Activated T-cell treated with anti-CD3 and anti-CD28 coated beads for 48 hours (primary cell): ENCODE measurements at regions not wholly inside any gene's neighbourhood (a gene's known extent, or its start where the extent isn't known, plus 50 kb on each side); places are given as distances from the start of the nearest gene placed in this dataset.

Source experiments
- DNase-seq: peaks from one replicate; pipeline ENCODE4 v3.0.0-alpha.2; 2020; ENCODE audit warnings: low read depth

DNA sequence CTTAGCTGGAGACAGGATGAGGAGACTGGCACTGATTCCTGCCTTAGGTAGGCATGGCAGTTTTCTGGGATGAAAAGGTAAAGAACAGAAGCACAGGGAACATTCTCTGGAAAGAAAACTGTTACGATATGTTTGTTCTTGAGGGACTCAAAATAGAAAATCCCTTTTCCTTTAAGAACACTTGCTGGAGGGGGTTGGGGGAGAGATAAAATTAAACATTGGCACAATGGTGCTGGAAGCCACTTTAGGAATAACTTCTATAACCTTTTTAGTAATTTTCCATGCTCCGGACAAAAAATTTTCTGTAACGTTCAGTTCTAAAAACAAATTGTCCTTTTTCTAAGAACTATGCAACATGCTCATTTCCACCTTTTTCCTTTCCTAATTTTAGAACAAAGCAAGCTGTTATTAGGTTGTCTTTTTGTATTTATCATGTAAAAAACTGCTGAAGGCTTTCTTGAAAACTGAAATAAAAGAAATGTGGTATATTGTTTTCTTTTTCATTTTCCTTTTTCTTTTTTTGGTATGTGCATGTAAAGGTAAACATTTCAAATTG lies 343.8 kb downstream of the EPHA4 start:
- DNase-seq = no peak

DNA sequence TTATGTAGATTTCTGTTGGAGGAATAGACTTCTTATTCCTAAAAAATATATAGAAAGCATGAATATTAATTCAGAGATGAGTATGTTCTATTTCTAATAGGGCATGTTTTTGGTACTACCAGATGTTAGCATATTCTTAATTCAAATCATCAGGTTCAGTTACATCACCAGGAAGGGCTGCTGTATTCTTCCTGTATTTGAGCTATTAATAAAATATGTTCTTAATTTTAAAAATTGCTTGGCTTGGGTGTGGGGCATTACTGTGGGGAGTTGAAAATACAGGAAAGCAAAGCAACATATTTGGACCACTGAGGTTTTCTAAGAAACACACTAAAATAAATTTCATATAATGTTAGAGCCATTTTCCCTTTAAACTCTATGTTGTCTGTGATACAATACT lies 343.0 kb downstream of the EPHA4 start:
- DNase-seq = no peak

DNA sequence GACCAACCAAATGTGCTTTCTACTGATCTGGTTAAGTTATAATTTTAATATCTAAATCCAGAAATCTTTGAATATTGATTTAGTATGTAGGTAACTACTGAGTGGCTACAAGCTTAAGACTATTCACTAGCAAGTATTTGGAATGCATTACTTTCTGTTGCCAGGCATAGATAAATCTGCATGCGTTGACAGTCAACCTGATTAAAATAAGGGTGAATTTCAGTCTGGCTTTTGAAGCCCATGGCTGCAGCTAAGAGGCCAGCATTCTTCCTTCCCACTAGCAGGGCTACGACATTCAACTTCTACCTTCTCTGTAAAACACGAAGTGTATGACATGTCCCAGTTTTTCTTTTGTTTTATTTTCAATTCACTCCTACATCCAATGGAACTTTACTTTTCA lies 340.6 kb downstream of the EPHA4 start:
- no peak for DNase-seq

DNA sequence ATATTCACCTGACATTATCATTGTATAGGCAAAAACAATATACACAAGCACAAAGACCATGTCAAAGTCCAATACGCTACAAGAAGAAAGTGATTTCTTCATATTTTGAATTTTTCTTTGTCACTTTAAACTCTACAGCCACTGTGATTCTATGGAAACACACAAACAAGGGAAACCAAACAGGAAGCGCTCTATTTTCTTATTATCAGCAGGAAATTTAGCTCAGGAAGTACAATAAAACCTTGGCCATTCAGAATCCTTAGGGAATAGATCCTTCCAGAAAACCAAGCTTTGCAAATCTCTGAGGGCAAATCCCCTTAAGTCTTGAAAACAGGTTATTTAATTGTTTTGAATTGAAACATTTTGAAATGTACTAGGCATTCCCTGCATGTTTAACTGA lies 336.2 kb downstream of the EPHA4 start:
- DNase-seq = no peak

DNA sequence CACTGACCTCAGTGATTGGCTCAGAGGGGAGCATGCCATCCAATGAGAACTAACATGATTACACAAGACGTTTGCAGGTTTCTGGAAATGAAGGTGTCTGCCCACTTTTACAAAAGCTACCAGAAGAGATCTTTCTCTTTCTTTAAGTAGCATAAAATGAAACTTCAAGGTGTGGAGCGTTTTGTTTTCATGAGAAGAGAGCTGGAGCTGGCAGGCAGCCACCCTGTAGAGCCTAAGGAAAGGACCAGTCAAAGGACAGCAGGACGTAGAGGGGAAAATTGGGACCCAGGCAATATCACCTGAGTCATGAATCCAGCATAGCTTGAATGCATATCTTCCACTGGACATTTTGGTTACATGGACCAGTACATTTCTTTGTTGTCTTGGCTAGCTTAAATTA lies 331.0 kb downstream of the EPHA4 start:
- no peak for DNase-seq

DNA sequence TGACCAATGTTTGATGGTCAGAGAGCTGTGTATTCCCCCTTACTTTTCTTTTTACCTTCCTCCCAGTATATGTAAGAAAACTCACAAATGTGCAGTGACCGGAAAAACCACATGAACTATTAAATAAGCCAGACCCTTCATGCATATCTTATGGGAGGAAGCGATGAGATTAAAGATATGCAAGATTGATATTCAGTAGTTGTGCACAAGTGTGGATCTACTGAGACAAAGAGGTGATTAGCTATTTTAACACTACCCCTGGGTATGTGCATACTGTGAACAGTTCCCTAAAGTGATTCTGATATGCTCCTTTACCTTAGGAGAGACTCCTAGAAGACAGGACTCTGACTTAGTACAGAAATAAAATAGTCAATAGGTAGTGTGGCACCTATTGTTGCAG lies 328.3 kb downstream of the EPHA4 start:
- DNase-seq = no peak

DNA sequence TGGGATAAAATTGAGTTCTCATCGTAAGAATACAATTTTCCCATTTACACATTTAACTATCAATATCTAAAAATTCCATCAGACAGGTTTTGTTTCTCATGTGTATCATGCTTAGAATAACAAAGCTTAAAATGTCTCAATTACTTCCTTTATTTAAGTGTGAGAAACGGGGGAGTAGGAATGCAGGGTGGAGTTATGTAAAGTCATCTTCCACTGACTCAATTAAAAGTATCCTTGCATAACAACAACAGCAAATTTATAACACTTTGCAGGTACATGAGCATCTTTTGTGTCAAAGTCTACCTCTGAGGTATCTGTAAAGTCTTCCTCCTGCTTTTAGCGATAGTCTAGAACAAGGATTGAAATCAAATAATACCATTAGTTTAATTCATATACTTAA lies 327.1 kb downstream of the EPHA4 start:
- DNase-seq = no peak

DNA sequence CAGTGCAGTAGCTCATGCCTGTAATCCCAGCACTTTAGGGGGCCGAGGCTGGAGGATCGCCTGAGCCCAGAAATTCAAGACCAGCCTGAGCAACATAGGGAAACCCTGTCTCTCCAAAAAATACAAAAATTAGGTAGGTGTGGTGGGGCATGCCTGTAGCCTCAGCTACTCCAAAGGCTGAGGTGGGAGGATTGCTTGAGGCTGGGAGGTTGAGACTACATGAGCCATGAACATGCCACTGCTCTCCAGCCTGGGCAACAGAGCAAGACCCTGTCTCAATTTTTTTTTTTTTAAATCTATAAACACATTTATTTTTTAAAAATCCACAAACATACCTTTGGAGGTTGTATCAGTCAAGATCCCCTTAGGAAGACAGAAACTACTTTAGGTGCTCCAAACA lies 326.3 kb downstream of the EPHA4 start:
- no peak for DNase-seq

DNA sequence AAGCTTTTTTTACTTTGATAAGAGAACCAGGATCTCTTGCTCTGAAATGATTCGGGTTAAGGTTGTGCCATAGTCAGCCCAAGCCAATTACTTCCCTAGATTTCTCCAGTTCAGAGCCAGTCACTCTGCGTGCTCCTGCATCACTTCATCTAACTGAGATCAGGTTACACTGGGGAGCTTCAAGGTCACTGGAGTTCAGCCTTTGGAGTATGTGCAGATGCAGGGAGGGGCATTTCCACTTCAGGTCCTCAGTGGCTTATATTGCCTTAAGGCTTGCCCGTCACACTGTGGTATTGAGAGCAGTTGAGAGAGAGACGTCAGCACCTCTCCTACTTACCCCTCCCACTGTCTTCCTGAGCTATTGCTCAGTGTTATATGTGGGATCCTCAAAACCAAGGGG lies 317.8 kb downstream of the EPHA4 start:
- DNase-seq = no peak

DNA sequence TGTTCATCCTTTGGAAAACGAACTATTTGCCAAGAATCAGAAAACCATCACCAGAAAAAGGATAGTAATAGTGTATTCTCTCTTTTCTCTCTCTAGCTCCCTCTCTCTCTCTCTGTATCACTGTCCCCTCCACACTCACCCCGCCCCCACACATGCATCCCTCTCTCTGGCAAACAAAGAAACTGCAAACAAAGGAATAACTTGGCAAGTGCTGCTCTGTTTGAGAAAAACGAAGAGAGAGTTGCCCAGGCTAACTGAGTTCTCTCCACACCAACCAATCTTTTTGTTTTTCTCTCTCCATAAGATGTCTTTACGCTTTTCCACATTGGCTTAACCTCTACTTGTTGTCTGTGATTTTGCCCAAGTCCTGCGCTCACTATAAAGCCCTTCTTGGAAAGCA lies 316.2 kb downstream of the EPHA4 start:
- no peak for DNase-seq

DNA sequence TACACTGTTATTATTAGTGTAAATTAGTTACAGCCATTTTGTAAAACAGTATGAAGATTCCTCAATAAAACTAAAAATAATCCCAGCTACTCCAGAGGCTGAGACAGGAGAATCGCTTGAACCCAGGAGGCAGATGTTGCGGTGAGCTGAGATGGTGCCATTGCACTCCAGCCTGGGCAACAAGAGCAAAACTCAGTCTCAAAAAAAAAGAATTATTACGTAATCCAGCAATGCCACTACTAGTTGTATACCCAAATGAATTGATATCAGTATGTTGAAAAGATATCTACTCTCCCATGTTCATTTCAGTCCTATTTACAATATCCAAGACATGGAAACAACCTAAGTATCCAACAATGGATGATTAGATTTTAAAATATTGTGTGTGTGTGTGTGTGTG lies 313.6 kb downstream of the EPHA4 start:
- DNase-seq = no peak

DNA sequence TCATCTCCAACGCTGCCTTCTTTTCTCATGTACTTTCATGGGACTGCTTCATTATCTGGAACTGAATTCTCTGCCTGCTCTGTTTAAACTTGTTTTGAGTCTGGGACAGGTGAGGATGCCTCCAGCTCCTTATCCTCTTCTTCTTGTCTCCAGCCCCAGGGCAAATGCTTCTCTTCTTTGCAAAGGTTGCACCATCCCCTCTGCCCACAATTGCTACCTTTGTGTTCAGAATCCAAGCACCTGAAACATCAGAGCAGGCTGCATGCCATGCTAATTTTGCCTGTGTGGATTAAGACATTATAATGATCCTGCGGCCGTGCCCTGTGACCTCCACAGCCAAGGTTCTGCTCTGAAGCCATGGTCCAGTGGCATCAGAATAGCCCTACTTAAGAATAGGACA lies 309.5 kb downstream of the EPHA4 start:
- no peak for DNase-seq

DNA sequence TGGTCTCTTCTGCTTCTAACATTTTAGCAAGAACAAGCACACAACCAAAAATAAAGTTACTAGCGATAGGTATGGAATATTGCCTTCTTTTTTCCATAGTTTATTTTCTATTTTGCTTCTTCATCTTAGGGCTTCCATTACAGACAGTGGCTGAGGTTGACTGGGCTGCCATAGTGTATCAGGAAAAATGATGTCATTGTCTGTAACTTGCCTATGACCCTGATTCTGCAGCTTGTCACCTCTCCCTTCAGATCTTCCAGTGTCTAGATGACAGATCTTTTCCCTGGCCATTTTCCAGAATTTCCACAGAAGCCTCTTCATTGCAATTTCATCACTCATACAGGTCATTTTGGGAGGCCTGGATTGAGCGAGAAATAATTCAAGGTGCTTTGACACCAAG lies 308.5 kb downstream of the EPHA4 start:
- DNase-seq = no peak

DNA sequence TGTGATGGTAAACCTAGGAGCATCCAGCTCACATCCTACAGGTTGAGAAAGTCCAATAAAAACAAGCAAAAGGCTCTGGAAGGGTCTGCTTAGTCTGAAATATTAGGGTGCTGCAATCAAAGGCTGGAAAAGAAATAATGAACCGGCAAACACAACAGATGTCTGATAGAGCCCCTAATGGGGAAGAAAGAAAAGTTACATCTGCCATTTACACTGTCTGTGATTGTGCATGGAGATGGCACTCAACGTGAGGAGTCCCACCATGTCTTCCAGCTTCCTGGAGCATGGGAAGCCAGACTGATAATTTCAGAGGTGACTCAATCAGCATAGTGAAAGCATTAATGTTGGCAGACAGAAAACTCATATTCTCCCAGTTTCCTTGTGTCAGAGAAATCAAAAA lies 307.8 kb downstream of the EPHA4 start:
- no peak for DNase-seq

DNA sequence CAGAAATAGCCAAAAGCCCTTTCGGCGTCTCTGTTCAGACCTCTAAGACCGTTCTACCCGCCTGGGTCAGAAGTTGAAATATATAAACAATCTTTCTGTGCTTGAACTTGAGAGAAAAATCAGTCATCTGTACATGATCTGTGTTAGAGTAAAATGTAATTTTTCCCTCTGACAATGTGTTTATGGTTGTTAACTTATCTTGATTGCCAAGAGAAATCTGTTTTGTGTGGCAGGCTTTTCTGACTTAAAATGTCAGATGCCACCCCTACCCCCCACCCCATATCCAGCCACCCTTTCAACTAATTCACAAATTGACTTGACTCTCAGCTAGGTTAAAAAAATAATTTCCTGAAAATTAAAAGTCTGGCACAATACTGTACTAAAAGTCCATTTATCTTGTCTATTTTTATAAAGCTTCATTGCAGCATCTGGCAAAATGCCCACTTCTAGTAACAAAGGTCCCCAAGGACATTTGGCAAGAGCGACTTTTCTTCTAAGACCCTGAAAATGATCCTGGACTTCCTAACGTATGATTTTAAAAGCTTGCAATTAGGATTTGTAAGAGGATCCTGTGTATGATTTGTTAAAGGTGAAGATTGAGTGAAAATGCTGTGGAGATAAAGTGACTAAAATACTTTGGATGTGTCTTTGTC lies 304.2 kb downstream of the EPHA4 start:
- DNase-seq = no peak

DNA sequence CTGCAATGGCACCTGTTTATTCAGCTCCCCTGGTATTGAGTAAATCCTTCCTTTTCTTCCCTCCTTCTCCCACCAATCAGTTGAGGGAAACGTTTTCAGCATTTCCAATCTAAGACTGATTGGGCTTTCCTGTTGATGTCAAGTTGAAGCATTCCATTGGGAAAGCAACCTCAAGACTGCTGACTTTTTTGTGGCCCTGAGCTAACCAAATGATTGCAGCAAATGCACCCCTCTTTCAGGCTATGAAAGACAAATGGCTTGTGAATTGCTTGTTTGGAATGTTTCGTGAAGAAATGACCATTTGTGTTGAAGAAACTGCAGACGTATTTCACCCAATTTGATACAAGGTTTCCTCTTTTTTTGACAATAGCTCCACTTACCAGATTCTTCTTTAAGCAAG lies 303.5 kb downstream of the EPHA4 start:
- DNase-seq = no peak

DNA sequence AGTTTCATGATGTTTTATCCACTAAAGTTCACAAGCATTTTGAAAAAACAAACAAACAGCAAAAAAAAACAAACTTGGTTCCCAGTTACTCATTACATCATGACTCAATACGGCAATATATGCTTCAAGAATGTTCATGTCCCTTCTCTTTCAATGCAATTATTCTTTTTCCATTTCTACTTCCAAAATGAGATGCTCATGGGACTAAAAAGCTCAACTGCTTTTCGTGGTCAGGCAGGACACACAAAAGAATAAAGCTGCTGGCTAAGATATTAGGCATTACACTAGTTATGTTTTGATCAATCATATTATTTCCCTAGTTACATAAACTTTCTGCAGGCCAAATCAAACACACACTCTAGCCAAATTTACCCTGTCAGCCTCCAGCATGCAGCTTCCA lies 301.3 kb downstream of the EPHA4 start:
- no peak for DNase-seq

DNA sequence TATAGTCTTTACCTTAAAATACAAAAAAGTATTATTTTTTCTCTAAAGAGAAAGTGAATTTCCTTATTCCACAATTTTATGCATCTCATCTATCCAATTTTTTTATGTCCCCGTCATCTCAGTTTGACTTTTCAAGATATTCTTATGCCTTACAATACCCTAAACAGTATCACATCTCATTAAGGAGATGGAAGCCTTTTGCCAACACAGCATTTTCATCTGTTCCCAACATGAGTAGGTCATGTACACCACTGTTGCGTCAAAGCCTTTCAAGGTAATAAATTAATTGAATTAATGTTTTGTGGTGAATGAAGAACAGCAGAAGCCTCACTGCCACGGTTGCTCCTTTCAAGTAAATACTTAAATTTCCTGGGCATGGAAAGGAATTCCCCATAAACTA lies 299.4 kb downstream of the EPHA4 start:
- no peak for DNase-seq

DNA sequence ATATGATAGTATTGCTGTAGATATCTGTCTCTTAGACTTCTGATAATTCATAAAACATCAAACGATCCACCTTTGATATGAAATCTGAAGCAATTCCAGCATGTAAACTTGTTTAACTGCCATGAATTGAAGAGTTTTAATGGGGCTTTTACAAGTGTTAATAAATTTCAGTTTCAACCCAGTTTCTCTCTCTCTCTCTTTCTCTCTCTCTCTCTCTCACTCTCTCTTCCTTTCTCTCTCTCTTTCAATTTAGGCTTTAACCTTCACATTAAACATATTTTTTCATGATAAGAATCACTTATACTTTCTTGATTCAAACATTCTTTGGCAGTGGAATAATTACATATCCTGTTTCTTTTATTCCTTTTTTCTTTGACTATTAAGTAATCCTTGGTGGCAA lies 296.1 kb downstream of the EPHA4 start:
- DNase-seq = no peak

DNA sequence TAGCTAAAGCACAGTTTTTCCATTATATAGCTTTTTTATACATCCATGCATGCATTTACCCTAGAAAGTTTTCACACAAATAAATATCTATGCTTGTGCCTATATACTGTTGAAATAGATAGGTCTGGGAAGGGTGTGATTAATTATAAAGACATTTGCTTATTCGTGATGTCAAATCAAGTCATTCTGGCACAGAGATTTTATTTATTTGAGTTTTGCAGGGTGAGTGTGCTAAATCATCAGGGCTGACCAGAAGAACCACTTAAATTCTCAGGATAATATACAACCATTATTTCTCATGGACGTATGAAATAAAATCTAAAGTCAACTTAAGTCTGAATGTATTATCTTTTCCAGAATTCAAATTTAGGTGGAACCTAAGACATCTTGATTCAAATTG lies 295.5 kb downstream of the EPHA4 start:
- no peak for DNase-seq

DNA sequence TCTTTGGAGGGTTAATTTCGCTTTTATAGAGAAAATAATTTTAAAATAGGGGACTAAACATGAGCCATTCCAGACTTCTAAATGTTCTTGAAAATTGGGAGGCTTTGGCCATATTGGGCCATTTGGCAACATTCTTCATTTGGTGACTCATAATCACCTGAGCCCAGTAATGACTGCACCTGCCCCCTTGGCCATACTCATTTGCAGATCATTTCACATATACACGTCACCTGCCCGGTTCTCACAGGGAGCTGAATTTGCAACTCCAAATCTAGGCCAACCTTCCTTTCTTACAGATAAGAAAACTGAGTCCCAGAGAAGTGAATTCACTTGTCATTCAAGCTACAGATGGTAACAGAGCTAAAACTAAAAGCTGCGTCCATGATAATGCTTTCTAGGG lies 289.7 kb downstream of the EPHA4 start:
- no peak for DNase-seq

DNA sequence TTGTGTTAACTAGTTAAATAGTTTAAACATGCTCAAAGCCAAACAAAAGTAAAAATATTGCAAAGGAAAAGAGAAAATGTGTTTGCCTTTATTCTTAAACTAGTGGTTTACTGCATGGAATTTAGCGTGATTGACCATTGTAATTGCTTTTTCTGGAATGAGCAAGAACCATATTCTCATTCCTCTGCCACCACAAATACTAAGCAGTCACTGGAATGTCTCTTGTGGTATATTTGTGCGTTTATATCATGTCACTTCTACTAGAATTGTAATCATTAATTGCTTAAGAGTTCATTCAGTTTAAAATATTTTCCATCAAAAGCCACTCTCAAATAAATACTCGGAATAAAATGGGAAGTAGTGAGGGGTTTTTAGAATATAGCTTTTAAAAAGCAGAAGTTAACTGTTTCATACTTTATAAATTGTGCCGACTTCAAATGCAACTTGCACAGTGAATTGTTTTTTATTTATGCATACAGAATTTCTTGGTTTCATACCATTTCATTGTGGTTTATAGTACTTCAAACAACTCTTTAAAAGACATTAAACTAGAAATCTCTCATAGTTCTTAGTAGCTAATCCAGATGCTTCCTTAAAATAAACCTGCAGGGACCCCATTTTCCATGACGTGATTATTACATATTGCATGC lies 288.1 kb downstream of the EPHA4 start:
- no peak for DNase-seq

DNA sequence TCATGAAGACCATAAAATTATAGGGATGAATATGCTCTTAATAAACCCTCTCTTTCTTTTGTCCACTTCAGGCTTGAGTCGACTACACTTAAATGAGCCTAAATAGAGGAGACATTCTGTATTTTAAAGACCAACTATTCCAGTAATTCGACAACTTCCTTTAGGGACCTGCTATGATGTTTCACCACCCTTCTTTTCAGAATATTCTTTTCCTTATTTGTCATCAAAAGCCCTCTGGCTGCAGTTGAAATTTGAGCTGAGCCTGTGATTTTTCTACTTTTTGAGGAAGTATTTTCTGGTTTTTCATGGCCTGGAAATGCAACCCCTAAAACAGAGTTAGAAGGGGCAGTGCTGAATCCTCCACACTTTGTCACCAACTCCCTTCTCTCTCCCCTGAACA lies 287.0 kb downstream of the EPHA4 start:
- DNase-seq = no peak

DNA sequence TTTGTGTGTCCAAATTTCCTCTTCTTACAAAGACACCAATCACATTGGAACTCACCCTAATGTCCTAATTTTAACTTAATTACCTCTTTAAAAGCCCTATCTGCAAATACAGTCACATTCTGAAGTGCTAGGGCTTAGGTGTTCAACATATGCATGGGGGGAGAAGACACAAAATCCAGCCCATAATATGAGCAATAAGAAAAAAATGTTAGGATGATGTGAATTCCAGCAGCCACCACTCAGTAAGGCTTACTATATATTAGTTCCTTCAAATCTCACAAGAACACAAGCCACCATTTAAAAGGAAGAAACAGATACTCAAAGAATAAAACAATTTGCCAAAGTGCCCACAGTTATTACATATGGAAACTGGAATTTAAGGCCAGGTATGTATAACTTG lies 285.7 kb downstream of the EPHA4 start:
- DNase-seq = no peak
